Neural crest cell (in vitro differentiated cells): ENCODE measurements at regions not wholly inside any gene's neighbourhood (a gene's known extent, or its start where the extent isn't known, plus 50 kb on each side); places are given as distances from the start of the nearest gene placed in this dataset.

ENCODE experiments used
- DNase-seq: peaks from one replicate; pipeline ENCODE4 v3.0.0; 2021; ENCODE audit warnings: low read depth, mixed read lengths, low spot score
- H3K27ac Mint-ChIP-seq: one replicate; pipeline ENCODE4 v1.8.0; 2021; ENCODE audit warnings: mild to moderate bottlenecking, mixed read lengths; ENCODE audit not compliant: unreplicated experiment
- H3K27me3 Mint-ChIP-seq: 2 replicates; pipeline ENCODE4 v1.8.0; 2021; ENCODE audit warnings: low read depth, mild to moderate bottlenecking, mixed read lengths
- H3K36me3 Mint-ChIP-seq: 2 replicates; pipeline ENCODE4 v1.8.0; 2021; ENCODE audit warnings: low read depth, mild to moderate bottlenecking, mixed read lengths
- H3K4me1 Mint-ChIP-seq: 2 replicates; pipeline ENCODE4 v1.8.0; 2021; ENCODE audit warnings: mixed read lengths
- H3K4me3 Mint-ChIP-seq: one replicate; pipeline ENCODE4 v1.8.0; 2021; ENCODE audit warnings: mild to moderate bottlenecking, mixed read lengths
- H3K9me3 Mint-ChIP-seq: 2 replicates; pipeline ENCODE4 v1.8.0; 2021; ENCODE audit warnings: mixed read lengths
- CTCF ChIP-seq: fragments of 200-600 bp; sonication (generic); conservative IDR thresholded peaks from 2 replicates; pipeline ENCODE4 v1.5.0; 2021; ENCODE audit warnings: antibody characterized with exemption, mild to moderate bottlenecking

GRCh38 chr18:44229693-44230108, 451.0 kb upstream of the SETBP1 start:
- DNase-seq: no peak
- no peaks in the 10 kb centered on the region for H3K9me3 Mint-ChIP-seq
- H3K36me3 Mint-ChIP-seq: no peaks in the 10 kb centered on the region
- H3K4me3 Mint-ChIP-seq: no peak overlapping the region
- no peak for TF ChIP-seq CTCF
- no peaks in the 10 kb centered on the region for H3K4me1 Mint-ChIP-seq
- H3K27ac Mint-ChIP-seq: no peak overlapping the region
- H3K27me3 Mint-ChIP-seq: no peaks in the 10 kb centered on the region

DNA sequence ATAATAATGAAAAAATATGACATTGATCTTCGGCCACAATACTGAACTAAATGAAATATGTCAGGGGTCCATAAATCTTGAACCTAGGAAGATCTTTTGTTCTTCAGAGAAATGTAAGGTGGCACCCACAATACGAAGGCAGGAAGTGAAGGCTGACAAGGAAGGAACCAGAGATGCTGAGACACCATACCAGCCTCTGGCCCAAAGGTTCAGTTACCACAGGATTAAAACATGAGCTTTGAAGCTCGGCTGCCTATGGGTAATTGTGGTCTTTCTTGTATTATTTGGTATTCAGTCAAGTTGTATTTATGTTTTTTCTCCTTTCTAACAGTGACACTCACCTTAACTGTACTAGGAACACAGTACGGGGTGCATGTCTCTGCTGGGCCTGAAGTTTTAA, 448.8 kb upstream of the SETBP1 start:
- Mint-ChIP-seq H3K36me3 (no peaks in the 10 kb centered on the region), H3K4me3 (no peak overlapping the region), H3K4me1 (no peaks in the 10 kb centered on the region), H3K27ac (no peak overlapping the region), H3K27me3 (no peaks in the 10 kb centered on the region), H3K9me3 (no peaks in the 10 kb centered on the region)
- DNase-seq: no peak
- TF ChIP-seq CTCF: no peak

DNA sequence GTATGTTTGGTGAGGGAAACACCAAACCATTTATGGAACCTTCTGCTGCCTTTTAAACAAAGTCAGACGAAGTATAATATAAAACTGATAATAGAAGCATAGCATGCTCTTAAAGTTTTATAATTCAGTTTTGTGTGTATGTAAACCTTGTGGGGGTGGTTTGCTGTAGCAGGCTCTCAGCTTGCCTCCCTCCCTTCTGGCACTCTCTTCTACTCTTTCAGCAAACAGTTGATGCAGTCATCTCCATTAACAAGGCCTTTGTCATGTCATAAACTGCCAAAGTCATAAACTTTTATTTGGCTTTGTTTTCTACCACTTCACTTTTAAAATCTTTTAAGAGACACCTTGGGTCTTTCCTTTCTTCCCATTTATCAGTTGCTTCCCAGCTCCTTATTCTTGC, 448.2 kb upstream of the SETBP1 start:
- no peaks in the 10 kb centered on the region for H3K9me3 Mint-ChIP-seq
- H3K4me3 Mint-ChIP-seq: no peak overlapping the region
- no peak overlapping the region for H3K27ac Mint-ChIP-seq
- TF ChIP-seq CTCF: no peak
- H3K27me3 Mint-ChIP-seq: no peaks in the 10 kb centered on the region
- DNase-seq: no peak
- no peaks in the 10 kb centered on the region for H3K4me1 Mint-ChIP-seq
- no peaks in the 10 kb centered on the region for H3K36me3 Mint-ChIP-seq

DNA sequence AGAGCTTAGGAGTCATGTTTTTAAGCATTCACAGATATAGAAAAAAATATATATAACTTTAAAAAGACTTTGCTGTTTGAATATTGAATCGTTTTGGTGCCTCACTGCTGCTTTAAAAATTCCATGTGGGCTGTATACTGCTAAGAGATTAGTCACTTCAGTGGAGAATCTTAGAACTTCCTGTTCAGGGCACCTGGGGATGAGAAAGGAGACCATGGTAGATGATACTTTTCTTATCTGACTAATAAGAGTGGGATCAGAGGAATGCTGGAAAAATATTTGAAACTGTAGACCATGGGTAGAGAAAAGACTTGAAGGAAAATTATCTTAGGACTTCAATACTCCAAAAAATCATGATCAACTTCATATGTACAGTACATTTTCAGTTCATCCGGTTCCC, 442.2 kb upstream of the SETBP1 start:
- Mint-ChIP-seq H3K4me3 (no peak overlapping the region), H3K4me1 (no peaks in the 10 kb centered on the region), H3K27me3 (no peaks in the 10 kb centered on the region), H3K36me3 (no peaks in the 10 kb centered on the region), H3K27ac (no peak overlapping the region), H3K9me3 (no peaks in the 10 kb centered on the region)
- TF ChIP-seq CTCF: no peak
- no peak for DNase-seq

DNA sequence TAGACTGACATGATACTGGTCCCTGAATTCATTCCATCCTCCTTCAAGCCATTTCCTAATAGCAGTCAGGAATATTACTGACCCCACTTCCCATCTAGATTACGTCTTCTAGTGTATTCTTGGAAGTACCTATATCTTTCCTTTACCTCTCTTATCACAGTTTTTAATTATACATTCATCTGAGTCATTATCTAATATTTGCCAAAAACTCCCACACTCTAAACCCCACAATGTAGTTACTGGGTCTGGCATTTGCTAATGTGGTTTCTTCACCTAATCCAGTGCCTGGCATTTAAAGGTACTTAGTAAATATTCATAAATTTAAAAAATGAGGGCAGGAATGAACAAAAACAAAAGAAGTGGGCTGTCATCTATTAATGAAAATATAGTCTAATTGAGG, 441.8 kb upstream of the SETBP1 start:
- H3K9me3 Mint-ChIP-seq: no peaks in the 10 kb centered on the region
- H3K27me3 Mint-ChIP-seq: no peaks in the 10 kb centered on the region
- DNase-seq: no peak
- H3K4me3 Mint-ChIP-seq: no peak overlapping the region
- TF ChIP-seq CTCF: no peak
- no peaks in the 10 kb centered on the region for H3K4me1 Mint-ChIP-seq
- no peak overlapping the region for H3K27ac Mint-ChIP-seq
- H3K36me3 Mint-ChIP-seq: no peaks in the 10 kb centered on the region

GRCh38 chr18:44241020-44241419, 439.7 kb upstream of the SETBP1 start:
- Mint-ChIP-seq H3K4me1 (no peaks in the 10 kb centered on the region), H3K4me3 (no peak overlapping the region), H3K27me3 (no peaks in the 10 kb centered on the region), H3K9me3 (no peaks in the 10 kb centered on the region), H3K36me3 (no peaks in the 10 kb centered on the region), H3K27ac (no peak overlapping the region)
- TF ChIP-seq CTCF: no peak
- no peak for DNase-seq
